GM23338 (cell line): ENCODE measurements at regions not wholly inside any gene's neighbourhood (a gene's known extent, or its start where the extent isn't known, plus 50 kb on each side); places are given as distances from the start of the nearest gene placed in this dataset.

Experiments used
- ATAC-seq: fragments of 200-7000 bp; cut with Tn5 transposase; 3 replicates; pipeline ENCODE4 v1.9.1; 2020
- DNase-seq: peaks from one replicate; pipeline ENCODE4 v3.0.0-alpha.2; 2015; ENCODE audit warnings: low spot score
- H2AFZ ChIP-seq: fragments of 200-600 bp; sonication (generic); 2 replicates; pipeline ENCODE4 v1.8.0; 2016; ENCODE audit warnings: antibody characterized with exemption, mild to moderate bottlenecking, moderate library complexity
- H3F3A ChIP-seq: fragments of 200-600 bp; sonication (generic); replicated peaks from 2 replicates; pipeline ENCODE4 v1.8.0; 2017; ENCODE audit warnings: antibody characterized with exemption, mixed run types, low read depth
- H3K27ac ChIP-seq: fragments of 200-600 bp; sonication (generic); 2 replicates; pipeline ENCODE4 v1.6.1; 2016; ENCODE audit warnings: low read depth
- H3K27me3 ChIP-seq: fragments of 200-600 bp; sonication (generic); 2 replicates; pipeline ENCODE4 v1.8.0; 2016; ENCODE audit warnings: mild to moderate bottlenecking, mixed run types, moderate library complexity; ENCODE audit not compliant: insufficient read depth
- H3K36me3 ChIP-seq: fragments of 200-600 bp; sonication (generic); 2 replicates; pipeline ENCODE4 v1.8.0; 2016; ENCODE audit warnings: mild to moderate bottlenecking; ENCODE audit not compliant: insufficient read depth
- H3K4me1 ChIP-seq: fragments of 200-600 bp; sonication (generic); 2 replicates; pipeline ENCODE4 v1.8.0; 2016; ENCODE audit warnings: mild to moderate bottlenecking, moderate library complexity; ENCODE audit not compliant: insufficient read depth
- H3K4me2 ChIP-seq: fragments of 200-600 bp; sonication (generic); 2 replicates; pipeline ENCODE4 v1.7.1; 2017; ENCODE audit warnings: mixed run types
- H3K4me3 ChIP-seq: fragments of 200-600 bp; sonication (generic); 2 replicates; pipeline ENCODE4 v1.6.1; 2016; ENCODE audit warnings: mixed run types
- H3K79me2 ChIP-seq: fragments of 200-600 bp; sonication (generic); replicated peaks from 2 replicates; pipeline ENCODE4 v1.8.0; 2017; ENCODE audit warnings: mild to moderate bottlenecking; ENCODE audit not compliant: insufficient read depth
- H3K9me2 ChIP-seq: fragments of 200-600 bp; sonication (generic); 2 replicates; pipeline ENCODE4 v1.8.0; 2017; ENCODE audit not compliant: insufficient read depth
- H4K20me1 ChIP-seq: fragments of 200-600 bp; sonication (generic); replicated peaks from 2 replicates; pipeline ENCODE4 v1.8.0; 2017; ENCODE audit warnings: mild to moderate bottlenecking; ENCODE audit not compliant: insufficient read depth
- H3K27ac Mint-ChIP-seq: 2 replicates; pipeline ENCODE4 v1.8.0; 2020; ENCODE audit warnings: inconsistent platforms, mild to moderate bottlenecking, moderate library complexity, mixed read lengths
- H3K27me3 Mint-ChIP-seq: 3 replicates; pipeline ENCODE4 v1.8.0; 2022; ENCODE audit warnings: low read depth, mild to moderate bottlenecking, moderate library complexity, mixed read lengths, inconsistent platforms; ENCODE audit not compliant: insufficient read depth, poor library complexity
- H3K36me3 Mint-ChIP-seq: 3 replicates; pipeline ENCODE4 v1.8.0; 2021; ENCODE audit warnings: low read depth, mild to moderate bottlenecking, inconsistent platforms, moderate library complexity, mixed read lengths
- H3K4me1 Mint-ChIP-seq: 3 replicates; pipeline ENCODE4 v1.8.0; 2020; ENCODE audit warnings: mild to moderate bottlenecking, inconsistent platforms, mixed read lengths
- H3K4me3 Mint-ChIP-seq: 3 replicates; pipeline ENCODE4 v1.8.0; 2021; ENCODE audit warnings: moderate library complexity, mild to moderate bottlenecking, inconsistent platforms, mixed read lengths
- H3K9me3 Mint-ChIP-seq: 3 replicates; pipeline ENCODE4 v1.8.0; 2020; ENCODE audit warnings: moderate library complexity, mild to moderate bottlenecking, inconsistent platforms, mixed read lengths
- EZH2phosphoT487 ChIP-seq: fragments of 200-600 bp; sonication (generic); IDR thresholded peaks from one replicate; pipeline ENCODE4 v1.8.1; 2018; ENCODE audit warnings: antibody characterized with exemption; ENCODE audit not compliant: unreplicated experiment
- TF ChIP-seq, protein P1 (sequence below): IDR thresholded peaks from one replicate; pipeline ENCODE4 v1.6.1; 2018; ENCODE audit warnings: antibody characterized with exemption; ENCODE audit not compliant: unreplicated experiment
- TF ChIP-seq, protein P2 (sequence below): IDR thresholded peaks from 2 replicates; pipeline ENCODE4 v1.6.1; 2016; ENCODE audit warnings: antibody characterized with exemption
- TF ChIP-seq, protein P3 (sequence below): fragments of 250-450 bp; sonication (Bioruptor Pico); IDR thresholded peaks from 2 replicates; pipeline ENCODE4 v1.5.0; 2020; ENCODE audit warnings: mild to moderate bottlenecking, moderate library complexity
- TF ChIP-seq, protein P4 (sequence below), 2 experiments: fragments of 200-600 bp in 1 of 2; sonication (generic) in 1 of 2; conservative IDR thresholded peaks; 2 replicates each; pipeline versions ENCODE4 v1.5.1 to v1.6.1; 2016 to 2017; ENCODE audit warnings: antibody characterized with exemption in 2 of 2, low read depth in 2 of 2, mild to moderate bottlenecking in 2 of 2, moderate library complexity in 1 of 2

DNA sequence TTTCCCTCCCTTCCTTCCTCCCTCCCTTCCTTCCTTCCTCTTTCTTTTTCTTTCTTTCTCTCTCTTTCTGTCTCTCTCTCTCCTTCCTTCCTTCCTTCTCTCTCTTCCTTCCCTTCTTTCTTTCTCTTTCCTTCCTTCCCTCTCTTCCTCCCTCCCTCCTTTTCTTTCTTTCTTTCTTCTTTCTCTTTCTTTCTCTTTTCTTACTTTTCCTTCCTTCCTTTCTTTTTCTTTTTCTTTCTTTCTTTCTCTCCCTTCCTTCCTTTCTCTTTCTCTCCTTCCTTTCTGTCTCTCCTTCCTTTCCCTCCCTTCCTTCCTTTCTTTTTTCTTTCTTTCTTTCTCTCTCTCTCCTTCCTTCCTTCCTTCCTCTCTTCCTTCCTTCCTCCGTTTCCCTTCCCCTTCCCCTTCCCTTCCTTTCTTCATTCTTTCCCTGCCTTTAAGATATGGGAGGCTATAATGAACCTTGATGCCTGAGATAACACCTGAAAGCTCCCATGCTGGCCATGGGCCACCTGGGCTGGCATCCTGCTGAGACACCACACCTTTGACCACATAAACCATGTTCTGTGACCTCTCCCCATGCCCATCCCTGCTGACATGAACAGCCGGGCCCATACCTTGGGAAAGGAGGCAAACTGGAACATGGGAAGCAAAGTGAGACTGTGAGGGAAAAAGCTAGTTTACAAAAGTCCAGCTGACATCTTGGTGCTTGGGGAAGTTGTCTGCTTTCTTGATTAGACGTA is 197.8 kb upstream of the ZNF618 start:
- Histone ChIP-seq H3K4me1 (no peaks in the 10 kb centered on the region), H3K36me3 (no peaks in the 10 kb centered on the region), H4K20me1 (no peaks in the 10 kb centered on the region), H3K4me3 (no peak overlapping the region), H2AFZ (no peak overlapping the region), H3K4me2 (no peak overlapping the region), H3F3A (no peaks in the 10 kb centered on the region), H3K79me2 (no peaks in the 10 kb centered on the region), H3K9me2 (0 out of 2 replicates have a peak, but pooled peaks cover 3% of the 10 kb centered on the region), H3K27ac (no peak overlapping the region), H3K27me3 (no peaks in the 10 kb centered on the region)
- H3K27ac Mint-ChIP-seq, result no peak overlapping the region
- H3K4me3 Mint-ChIP-seq, result no peak overlapping the region
- TF ChIP-seq EZH2phosphoT487, result no peak
- TF ChIP-seq, protein P1, sequence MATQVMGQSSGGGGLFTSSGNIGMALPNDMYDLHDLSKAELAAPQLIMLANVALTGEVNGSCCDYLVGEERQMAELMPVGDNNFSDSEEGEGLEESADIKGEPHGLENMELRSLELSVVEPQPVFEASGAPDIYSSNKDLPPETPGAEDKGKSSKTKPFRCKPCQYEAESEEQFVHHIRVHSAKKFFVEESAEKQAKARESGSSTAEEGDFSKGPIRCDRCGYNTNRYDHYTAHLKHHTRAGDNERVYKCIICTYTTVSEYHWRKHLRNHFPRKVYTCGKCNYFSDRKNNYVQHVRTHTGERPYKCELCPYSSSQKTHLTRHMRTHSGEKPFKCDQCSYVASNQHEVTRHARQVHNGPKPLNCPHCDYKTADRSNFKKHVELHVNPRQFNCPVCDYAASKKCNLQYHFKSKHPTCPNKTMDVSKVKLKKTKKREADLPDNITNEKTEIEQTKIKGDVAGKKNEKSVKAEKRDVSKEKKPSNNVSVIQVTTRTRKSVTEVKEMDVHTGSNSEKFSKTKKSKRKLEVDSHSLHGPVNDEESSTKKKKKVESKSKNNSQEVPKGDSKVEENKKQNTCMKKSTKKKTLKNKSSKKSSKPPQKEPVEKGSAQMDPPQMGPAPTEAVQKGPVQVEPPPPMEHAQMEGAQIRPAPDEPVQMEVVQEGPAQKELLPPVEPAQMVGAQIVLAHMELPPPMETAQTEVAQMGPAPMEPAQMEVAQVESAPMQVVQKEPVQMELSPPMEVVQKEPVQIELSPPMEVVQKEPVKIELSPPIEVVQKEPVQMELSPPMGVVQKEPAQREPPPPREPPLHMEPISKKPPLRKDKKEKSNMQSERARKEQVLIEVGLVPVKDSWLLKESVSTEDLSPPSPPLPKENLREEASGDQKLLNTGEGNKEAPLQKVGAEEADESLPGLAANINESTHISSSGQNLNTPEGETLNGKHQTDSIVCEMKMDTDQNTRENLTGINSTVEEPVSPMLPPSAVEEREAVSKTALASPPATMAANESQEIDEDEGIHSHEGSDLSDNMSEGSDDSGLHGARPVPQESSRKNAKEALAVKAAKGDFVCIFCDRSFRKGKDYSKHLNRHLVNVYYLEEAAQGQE, result no peak
- H3K4me1 Mint-ChIP-seq, result peaks cover 5% of the 10 kb centered on the region; the same call in 1 of the 3 replicates
- ATAC-seq (no peak), DNase-seq (no peak)
- H3K9me3 Mint-ChIP-seq, result no peaks in the 10 kb centered on the region
- no peaks in the 10 kb centered on the region for H3K36me3 Mint-ChIP-seq
- H3K27me3 Mint-ChIP-seq, result peaks cover 4% of the 10 kb centered on the region

DNA sequence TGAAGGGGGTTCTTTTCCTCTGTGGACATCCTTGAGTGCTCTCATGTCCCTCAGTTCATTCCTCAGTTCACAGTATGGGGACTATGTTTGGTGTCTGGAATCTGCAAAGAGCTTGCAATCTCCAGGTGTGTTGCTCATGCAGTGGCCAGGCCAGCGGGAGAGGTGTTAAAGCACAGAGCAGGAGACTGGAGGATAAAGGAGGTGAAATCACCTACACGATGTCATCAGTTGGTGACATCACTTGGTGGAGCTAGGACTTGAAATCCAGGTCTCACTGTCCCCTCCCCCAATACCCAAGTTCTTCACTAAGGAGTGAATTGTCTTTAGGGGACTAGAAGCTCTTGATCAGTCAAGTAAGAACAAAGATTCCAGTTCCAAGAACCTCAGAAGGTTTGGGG is 197.3 kb upstream of the ZNF618 start:
- Histone ChIP-seq H3K27ac (no peak overlapping the region), H3K4me1 (no peaks in the 10 kb centered on the region), H3K9me2 (0 out of 2 replicates have a peak, but pooled peaks cover 3% of the 10 kb centered on the region), H4K20me1 (no peaks in the 10 kb centered on the region), H3K27me3 (no peaks in the 10 kb centered on the region), H3K36me3 (no peaks in the 10 kb centered on the region), H3K4me3 (no peak overlapping the region), H3K79me2 (no peaks in the 10 kb centered on the region), H3F3A (no peaks in the 10 kb centered on the region), H3K4me2 (no peak overlapping the region), H2AFZ (no peak overlapping the region)
- H3K4me3 Mint-ChIP-seq, result no peak overlapping the region
- peaks cover 5% of the 10 kb centered on the region; the same call in 1 of the 3 replicates for H3K4me1 Mint-ChIP-seq
- DNase-seq, result no peak
- H3K36me3 Mint-ChIP-seq, result no peaks in the 10 kb centered on the region
- H3K9me3 Mint-ChIP-seq, result no peaks in the 10 kb centered on the region
- H3K27me3 Mint-ChIP-seq, result peaks cover 6% of the 10 kb centered on the region
- no peak overlapping the region for H3K27ac Mint-ChIP-seq
- no peak for ATAC-seq
- TF ChIP-seq, protein P2, sequence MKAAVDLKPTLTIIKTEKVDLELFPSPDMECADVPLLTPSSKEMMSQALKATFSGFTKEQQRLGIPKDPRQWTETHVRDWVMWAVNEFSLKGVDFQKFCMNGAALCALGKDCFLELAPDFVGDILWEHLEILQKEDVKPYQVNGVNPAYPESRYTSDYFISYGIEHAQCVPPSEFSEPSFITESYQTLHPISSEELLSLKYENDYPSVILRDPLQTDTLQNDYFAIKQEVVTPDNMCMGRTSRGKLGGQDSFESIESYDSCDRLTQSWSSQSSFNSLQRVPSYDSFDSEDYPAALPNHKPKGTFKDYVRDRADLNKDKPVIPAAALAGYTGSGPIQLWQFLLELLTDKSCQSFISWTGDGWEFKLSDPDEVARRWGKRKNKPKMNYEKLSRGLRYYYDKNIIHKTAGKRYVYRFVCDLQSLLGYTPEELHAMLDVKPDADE, result no peak
- TF ChIP-seq, protein P3, sequence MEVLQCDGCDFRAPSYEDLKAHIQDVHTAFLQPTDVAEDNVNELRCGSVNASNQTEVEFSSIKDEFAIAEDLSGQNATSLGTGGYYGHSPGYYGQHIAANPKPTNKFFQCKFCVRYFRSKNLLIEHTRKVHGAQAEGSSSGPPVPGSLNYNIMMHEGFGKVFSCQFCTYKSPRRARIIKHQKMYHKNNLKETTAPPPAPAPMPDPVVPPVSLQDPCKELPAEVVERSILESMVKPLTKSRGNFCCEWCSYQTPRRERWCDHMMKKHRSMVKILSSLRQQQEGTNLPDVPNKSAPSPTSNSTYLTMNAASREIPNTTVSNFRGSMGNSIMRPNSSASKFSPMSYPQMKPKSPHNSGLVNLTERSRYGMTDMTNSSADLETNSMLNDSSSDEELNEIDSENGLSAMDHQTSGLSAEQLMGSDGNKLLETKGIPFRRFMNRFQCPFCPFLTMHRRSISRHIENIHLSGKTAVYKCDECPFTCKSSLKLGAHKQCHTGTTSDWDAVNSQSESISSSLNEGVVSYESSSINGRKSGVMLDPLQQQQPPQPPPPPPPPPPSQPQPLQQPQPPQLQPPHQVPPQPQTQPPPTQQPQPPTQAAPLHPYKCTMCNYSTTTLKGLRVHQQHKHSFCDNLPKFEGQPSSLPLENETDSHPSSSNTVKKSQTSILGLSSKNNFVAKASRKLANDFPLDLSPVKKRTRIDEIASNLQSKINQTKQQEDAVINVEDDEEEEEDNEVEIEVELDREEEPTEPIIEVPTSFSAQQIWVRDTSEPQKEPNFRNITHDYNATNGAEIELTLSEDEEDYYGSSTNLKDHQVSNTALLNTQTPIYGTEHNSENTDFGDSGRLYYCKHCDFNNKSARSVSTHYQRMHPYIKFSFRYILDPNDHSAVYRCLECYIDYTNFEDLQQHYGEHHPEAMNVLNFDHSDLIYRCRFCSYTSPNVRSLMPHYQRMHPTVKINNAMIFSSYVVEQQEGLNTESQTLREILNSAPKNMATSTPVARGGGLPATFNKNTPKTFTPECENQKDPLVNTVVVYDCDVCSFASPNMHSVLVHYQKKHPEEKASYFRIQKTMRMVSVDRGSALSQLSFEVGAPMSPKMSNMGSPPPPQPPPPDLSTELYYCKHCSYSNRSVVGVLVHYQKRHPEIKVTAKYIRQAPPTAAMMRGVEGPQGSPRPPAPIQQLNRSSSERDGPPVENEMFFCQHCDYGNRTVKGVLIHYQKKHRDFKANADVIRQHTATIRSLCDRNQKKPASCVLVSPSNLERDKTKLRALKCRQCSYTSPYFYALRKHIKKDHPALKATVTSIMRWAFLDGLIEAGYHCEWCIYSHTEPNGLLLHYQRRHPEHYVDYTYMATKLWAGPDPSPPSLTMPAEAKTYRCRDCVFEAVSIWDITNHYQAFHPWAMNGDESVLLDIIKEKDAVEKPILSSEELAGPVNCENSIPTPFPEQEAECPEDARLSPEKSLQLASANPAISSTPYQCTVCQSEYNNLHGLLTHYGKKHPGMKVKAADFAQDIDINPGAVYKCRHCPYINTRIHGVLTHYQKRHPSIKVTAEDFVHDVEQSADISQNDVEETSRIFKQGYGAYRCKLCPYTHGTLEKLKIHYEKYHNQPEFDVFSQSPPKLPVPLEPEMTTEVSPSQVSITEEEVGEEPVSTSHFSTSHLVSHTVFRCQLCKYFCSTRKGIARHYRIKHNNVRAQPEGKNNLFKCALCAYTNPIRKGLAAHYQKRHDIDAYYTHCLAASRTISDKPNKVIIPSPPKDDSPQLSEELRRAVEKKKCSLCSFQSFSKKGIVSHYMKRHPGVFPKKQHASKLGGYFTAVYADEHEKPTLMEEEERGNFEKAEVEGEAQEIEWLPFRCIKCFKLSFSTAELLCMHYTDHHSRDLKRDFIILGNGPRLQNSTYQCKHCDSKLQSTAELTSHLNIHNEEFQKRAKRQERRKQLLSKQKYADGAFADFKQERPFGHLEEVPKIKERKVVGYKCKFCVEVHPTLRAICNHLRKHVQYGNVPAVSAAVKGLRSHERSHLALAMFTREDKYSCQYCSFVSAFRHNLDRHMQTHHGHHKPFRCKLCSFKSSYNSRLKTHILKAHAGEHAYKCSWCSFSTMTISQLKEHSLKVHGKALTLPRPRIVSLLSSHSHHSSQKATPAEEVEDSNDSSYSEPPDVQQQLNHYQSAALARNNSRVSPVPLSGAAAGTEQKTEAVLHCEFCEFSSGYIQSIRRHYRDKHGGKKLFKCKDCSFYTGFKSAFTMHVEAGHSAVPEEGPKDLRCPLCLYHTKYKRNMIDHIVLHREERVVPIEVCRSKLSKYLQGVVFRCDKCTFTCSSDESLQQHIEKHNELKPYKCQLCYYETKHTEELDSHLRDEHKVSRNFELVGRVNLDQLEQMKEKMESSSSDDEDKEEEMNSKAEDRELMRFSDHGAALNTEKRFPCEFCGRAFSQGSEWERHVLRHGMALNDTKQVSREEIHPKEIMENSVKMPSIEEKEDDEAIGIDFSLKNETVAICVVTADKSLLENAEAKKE (CRISPR knock-in tag), result no peak
- TF ChIP-seq, protein P4, sequence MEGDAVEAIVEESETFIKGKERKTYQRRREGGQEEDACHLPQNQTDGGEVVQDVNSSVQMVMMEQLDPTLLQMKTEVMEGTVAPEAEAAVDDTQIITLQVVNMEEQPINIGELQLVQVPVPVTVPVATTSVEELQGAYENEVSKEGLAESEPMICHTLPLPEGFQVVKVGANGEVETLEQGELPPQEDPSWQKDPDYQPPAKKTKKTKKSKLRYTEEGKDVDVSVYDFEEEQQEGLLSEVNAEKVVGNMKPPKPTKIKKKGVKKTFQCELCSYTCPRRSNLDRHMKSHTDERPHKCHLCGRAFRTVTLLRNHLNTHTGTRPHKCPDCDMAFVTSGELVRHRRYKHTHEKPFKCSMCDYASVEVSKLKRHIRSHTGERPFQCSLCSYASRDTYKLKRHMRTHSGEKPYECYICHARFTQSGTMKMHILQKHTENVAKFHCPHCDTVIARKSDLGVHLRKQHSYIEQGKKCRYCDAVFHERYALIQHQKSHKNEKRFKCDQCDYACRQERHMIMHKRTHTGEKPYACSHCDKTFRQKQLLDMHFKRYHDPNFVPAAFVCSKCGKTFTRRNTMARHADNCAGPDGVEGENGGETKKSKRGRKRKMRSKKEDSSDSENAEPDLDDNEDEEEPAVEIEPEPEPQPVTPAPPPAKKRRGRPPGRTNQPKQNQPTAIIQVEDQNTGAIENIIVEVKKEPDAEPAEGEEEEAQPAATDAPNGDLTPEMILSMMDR (conservative IDR thresholded peaks at IDR 0.05; ENCODE audit: low read depth in 2 of 2), result no peak
